ENCODE measurements at regions not wholly inside any gene's neighbourhood (a gene's known extent, or its start where the extent isn't known, plus 50 kb on each side); places are given as distances from the start of the nearest gene placed in this dataset.
A peak's percentile ranks its signal among the peaks of the same experiment; 100 is the strongest.

DNA sequence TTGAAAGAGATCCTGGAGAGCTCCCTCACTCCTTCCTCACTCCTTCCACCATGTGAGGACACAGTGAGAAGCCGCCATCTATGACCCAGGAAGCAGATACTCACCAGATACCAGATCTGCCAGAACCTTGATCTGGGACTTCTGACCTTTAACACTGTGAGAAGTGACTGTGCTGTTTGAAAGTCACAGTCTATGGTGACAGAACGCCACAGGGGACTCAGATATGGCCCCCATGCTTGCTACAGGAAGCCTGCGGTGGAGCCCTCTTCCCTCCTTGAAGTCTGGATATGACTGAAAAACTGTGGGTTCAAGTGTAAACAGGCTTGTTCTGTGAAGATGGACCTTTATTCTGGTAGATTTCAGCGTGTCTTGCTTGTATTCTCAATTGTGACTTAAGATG lies 297.8 kb downstream of the KLF6 start:
- no peaks in the 10 kb centered on the region for H3K27me3 ChIP-seq (replicated peaks in 1 of 4; ENCODE audit: control extremely low read depth in 1 of 4, control insufficient read depth in 3 of 4, insufficient read depth in 4 of 4, low read length in 3 of 4)
- no peaks in the 10 kb centered on the region for H3K36me3 ChIP-seq (replicated peaks in 1 of 2; ENCODE audit: control extremely low read depth in 1 of 2, control insufficient read depth in 1 of 2, extremely low read depth in 1 of 2, insufficient read depth in 2 of 2, low read length in 1 of 2)
- ChIA-PET POLR2A (no interaction called here), CTCF (interaction anchor here (1.2 kb wide), 1 partner anchor 32 kb away, joined by 3 read pairs; no protein-coding TSS in a partner anchor)
- H4K20me1 ChIP-seq (ENCODE audit: control insufficient read depth, insufficient read depth, low read length, poor library complexity, severe bottlenecking) = no peaks in the 10 kb centered on the region
- H3K9me3 ChIP-seq (ENCODE audit: control extremely low read depth in 1 of 3, control insufficient read depth in 2 of 3, insufficient read depth in 1 of 3, low read length in 2 of 3) = peaks cover 3 to 22% (median 8%) of the 10 kb centered on the region in 3 donors
- H3K79me2 ChIP-seq (ENCODE audit: control insufficient read depth, insufficient read depth, low read length) = no peaks in the 10 kb centered on the region
- no peak for DNase-seq
- WGBS (ENCODE audit: insufficient coverage) = 25% methylated on average over 3 of the region's 4 CpGs
- Mint-ChIP-seq H3K9me3 (ENCODE audit: insufficient read depth) (peaks cover 11% of the 10 kb centered on the region), H3K4me1 (peaks cover 47% of the 10 kb centered on the region), H3K27ac (peak overlapping the region; percentile 28), H3K4me3 (no peak overlapping the region), H3K27me3 (no peaks in the 10 kb centered on the region)
- H3K4me2 ChIP-seq (replicated peaks; ENCODE audit: low read depth, low read length, poor library complexity, severe bottlenecking) = peak overlapping the region; percentile 83
- H3K4me3 ChIP-seq (ENCODE audit: control extremely low read depth in 1 of 5, extremely low read depth in 1 of 5, insufficient read depth in 1 of 5, low read depth in 2 of 5, low read length in 4 of 5) = no peak overlapping the region
- no peak overlapping the region for H3K9ac ChIP-seq (ENCODE audit: low read length)
- no peak overlapping the region for H2AFZ ChIP-seq (ENCODE audit: insufficient read depth, low read depth, low read length, poor library complexity, severe bottlenecking)
- H3K4me1 ChIP-seq (ENCODE audit: control insufficient read depth in 2 of 2, insufficient read depth in 2 of 2, low read length in 2 of 2) = peaks cover 52 to 53% of the 10 kb centered on the region in 2 donors
- H3K27ac ChIP-seq (ENCODE audit: low read length in 2 of 2) = no peak overlapping the region
- no peak for ATAC-seq (ENCODE audit: low read depth)
- no peak for TF ChIP-seq EZH2 (IDR thresholded peaks at IDR 0.05; ENCODE audit: borderline replicate concordance, insufficient read depth, low read depth, low read length, poor library complexity, severe bottlenecking)
- no peak for TF ChIP-seq CTCF (IDR thresholded peaks at IDR 0.05)
- intact Hi-C loops (cut with micrococcal nuclease) = loop anchor here (5.0 to 10.0 kb wide), 3 partner anchors 315 to 648 kb away; partner anchors contain the start of gene PITRM1

- H3K9me3 ChIP-seq (ENCODE audit: control extremely low read depth in 1 of 3, control insufficient read depth in 2 of 3, insufficient read depth in 1 of 3, low read length in 2 of 3) = peaks cover 3 to 22% (median 8%) of the 10 kb centered on the region in 3 donors
- H3K36me3 ChIP-seq (replicated peaks in 1 of 2; ENCODE audit: control extremely low read depth in 1 of 2, control insufficient read depth in 1 of 2, extremely low read depth in 1 of 2, insufficient read depth in 2 of 2, low read length in 1 of 2) = no peaks in the 10 kb centered on the region
- Mint-ChIP-seq H3K27me3 (no peaks in the 10 kb centered on the region), H3K4me3 (no peak overlapping the region), H3K4me1 (peaks cover 53% of the 10 kb centered on the region), H3K9me3 (ENCODE audit: insufficient read depth) (peaks cover 11% of the 10 kb centered on the region), H3K27ac (peak overlapping the region; percentile 28)
- H3K27ac ChIP-seq (ENCODE audit: low read length in 2 of 2) = peak overlapping the region; percentile 92 to 99
- H3K4me1 ChIP-seq (ENCODE audit: control insufficient read depth in 2 of 2, insufficient read depth in 2 of 2, low read length in 2 of 2) = peaks cover 56 to 58% of the 10 kb centered on the region in 2 donors
- H3K9ac ChIP-seq (ENCODE audit: low read length) = no peak overlapping the region
- H3K4me2 ChIP-seq (replicated peaks; ENCODE audit: low read depth, low read length, poor library complexity, severe bottlenecking) = peak overlapping the region; percentile 83
- H2AFZ ChIP-seq (ENCODE audit: insufficient read depth, low read depth, low read length, poor library complexity, severe bottlenecking) = no peak overlapping the region
- H3K4me3 ChIP-seq (ENCODE audit: control extremely low read depth in 1 of 5, extremely low read depth in 1 of 5, insufficient read depth in 1 of 5, low read depth in 2 of 5, low read length in 4 of 5) = peak overlapping the region in 1 of 5 experiments; percentile 78
- WGBS (ENCODE audit: insufficient coverage) = 92% methylated on average over 8 of the region's 12 CpGs
- DNase-seq (peak; percentile 33), ATAC-seq (ENCODE audit: low read depth) (no peak)
- intact Hi-C loops (cut with micrococcal nuclease) = loop anchor here (5.0 to 10.0 kb wide), 3 partner anchors 314 to 648 kb away; partner anchors contain the start of gene PITRM1
- H3K79me2 ChIP-seq (ENCODE audit: control insufficient read depth, insufficient read depth, low read length) = no peaks in the 10 kb centered on the region
- no peaks in the 10 kb centered on the region for H3K27me3 ChIP-seq (replicated peaks in 1 of 4; ENCODE audit: control extremely low read depth in 1 of 4, control insufficient read depth in 3 of 4, insufficient read depth in 4 of 4, low read length in 3 of 4)
- TF ChIP-seq CTCF (IDR thresholded peaks at IDR 0.05) (no peak), EZH2 (IDR thresholded peaks at IDR 0.05; ENCODE audit: borderline replicate concordance, insufficient read depth, low read depth, low read length, poor library complexity, severe bottlenecking) (no peak)
- no peaks in the 10 kb centered on the region for H4K20me1 ChIP-seq (ENCODE audit: control insufficient read depth, insufficient read depth, low read length, poor library complexity, severe bottlenecking)
- POLR2A ChIA-PET = no interaction called here
- CTCF ChIA-PET = interaction anchor here (1.2 kb wide), 1 partner anchor 32 kb away, joined by 3 read pairs; no protein-coding TSS in a partner anchor
Measured at GRCh38 chr10:3486346-3487065, 298.5 kb downstream of the KLF6 start.

Measured in B cell (primary cell).